Neuronal stem cell (in vitro differentiated cells): ENCODE measurements at regions not wholly inside any gene's neighbourhood (a gene's known extent, or its start where the extent isn't known, plus 50 kb on each side); places are given as distances from the start of the nearest gene placed in this dataset.

Source experiments
- DNase-seq: peaks from one replicate; pipeline ENCODE4 v3.0.0-alpha.2; 2013; ENCODE audit warnings: low spot score
- H2AFZ ChIP-seq: one replicate; pipeline ENCODE4 v1.6.1; 2013; ENCODE audit warnings: mild to moderate bottlenecking, low read length, inconsistent platforms
- H2AK5ac ChIP-seq: 2 replicates; pipeline ENCODE4 v1.6.1; 2013; ENCODE audit warnings: low read depth, mild to moderate bottlenecking, inconsistent platforms, low read length, moderate library complexity, mixed read lengths
- H2BK120ac ChIP-seq: 2 replicates; pipeline ENCODE4 v1.6.1; 2013; ENCODE audit warnings: low read depth, mild to moderate bottlenecking, inconsistent platforms, low read length, moderate library complexity, mixed read lengths
- H2BK12ac ChIP-seq: one replicate; pipeline ENCODE4 v1.6.1; 2013; ENCODE audit warnings: low read length, inconsistent platforms
- H2BK15ac ChIP-seq: 2 replicates; pipeline ENCODE4 v1.6.1; 2013; ENCODE audit warnings: mild to moderate bottlenecking, low read length, inconsistent platforms, mixed read lengths
- H2BK5ac ChIP-seq: one replicate; pipeline ENCODE4 v1.6.1; 2013; ENCODE audit warnings: inconsistent platforms, mild to moderate bottlenecking, low read length, moderate library complexity
- H3K14ac ChIP-seq: one replicate; pipeline ENCODE4 v1.6.1; 2013; ENCODE audit warnings: low read length, inconsistent platforms
- H3K18ac ChIP-seq: 2 replicates; pipeline ENCODE4 v1.6.1; 2013; ENCODE audit warnings: low read length, inconsistent platforms
- H3K23ac ChIP-seq: 2 replicates; pipeline ENCODE4 v1.6.1; 2013; ENCODE audit warnings: low read depth, mild to moderate bottlenecking, mixed read lengths, low read length, inconsistent platforms; ENCODE audit not compliant: poor library complexity
- H3K27ac ChIP-seq: replicated peaks from 3 replicates; pipeline ENCODE4 v1.5.1; 2013; ENCODE audit warnings: low read length, inconsistent platforms
- H3K27me3 ChIP-seq, 3 experiments: 2 replicates each; pipeline ENCODE4 v1.6.1; 2013; ENCODE audit warnings: low read length in 3 of 3, mild to moderate bottlenecking in 2 of 3, inconsistent platforms in 1 of 3, low read depth in 1 of 3, mixed read lengths in 1 of 3, moderate library complexity in 1 of 3; ENCODE audit not compliant: control insufficient read depth in 3 of 3, insufficient read depth in 3 of 3
- H3K36me3 ChIP-seq, 2 donors: replicated peaks in 1 of 2; 2 replicates each; pipeline ENCODE4 v1.6.1; 2013; ENCODE audit warnings: low read length in 2 of 2; ENCODE audit not compliant: control insufficient read depth in 2 of 2, insufficient read depth in 2 of 2
- H3K4ac ChIP-seq: 2 replicates; pipeline ENCODE4 v1.6.1; 2013; ENCODE audit warnings: inconsistent platforms, mild to moderate bottlenecking, low read length, moderate library complexity
- H3K4me1 ChIP-seq, 2 donors: 1 replicate in 1 of 2; 2 replicates in 1 of 2; pipeline ENCODE4 v1.6.1; 2013; ENCODE audit warnings: low read length in 2 of 2, low read depth in 1 of 2; ENCODE audit not compliant: control insufficient read depth in 2 of 2, insufficient read depth in 1 of 2
- H3K4me2 ChIP-seq: one replicate; pipeline ENCODE4 v1.6.1; 2013; ENCODE audit warnings: mild to moderate bottlenecking, low read length, inconsistent platforms; ENCODE audit not compliant: insufficient read depth, poor library complexity, severe bottlenecking
- H3K4me3 ChIP-seq, 2 donors: 2 replicates each; pipeline ENCODE4 v1.5.1; 2013; ENCODE audit warnings: low read length in 2 of 2, mild to moderate bottlenecking in 2 of 2, inconsistent platforms in 1 of 2, moderate library complexity in 1 of 2
- H3K79me1 ChIP-seq: one replicate; pipeline ENCODE4 v1.6.1; 2013; ENCODE audit warnings: low read depth, mild to moderate bottlenecking, inconsistent platforms, low read length, moderate library complexity
- H3K9ac ChIP-seq: one replicate; pipeline ENCODE4 v1.6.1; 2013; ENCODE audit warnings: mild to moderate bottlenecking, low read depth, low read length, inconsistent platforms; ENCODE audit not compliant: poor library complexity
- H3K9me3 ChIP-seq, 2 donors: replicated peaks in 1 of 2; 2 replicates each; pipeline versions ENCODE3 to v1.6.1; 2013; ENCODE audit warnings: low read length in 2 of 2, mild to moderate bottlenecking in 2 of 2, inconsistent platforms in 1 of 2, low read depth in 1 of 2, mixed read lengths in 1 of 2, moderate library complexity in 1 of 2; ENCODE audit not compliant: control insufficient read depth in 2 of 2, insufficient read depth in 1 of 2
- H4K8ac ChIP-seq: one replicate; pipeline ENCODE4 v1.6.1; 2013; ENCODE audit warnings: low read depth, mild to moderate bottlenecking, inconsistent platforms, low read length, moderate library complexity
- H4K91ac ChIP-seq: one replicate; pipeline ENCODE4 v1.6.1; 2013; ENCODE audit warnings: low read length, low read depth, mild to moderate bottlenecking, inconsistent platforms; ENCODE audit not compliant: poor library complexity
- WGBS, 2 donors: extraction: QIAGEN DNeasy Blood & Tissue Kit; methylation state at CpG; one replicate each; pipeline ENCODE4 v1.1.7; 2013; ENCODE audit warnings: missing lambda C conversion rate in 2 of 2, mixed read lengths in 1 of 2; ENCODE audit not compliant: insufficient read length in 2 of 2, insufficient replicate concordance in 1 of 2; ENCODE audit errors: extremely low coverage in 2 of 2; 5-methylcytosine and 5-hydroxymethylcytosine counted together

- Histone ChIP-seq H3K27ac (no peak overlapping the region), H2BK5ac (no peak overlapping the region), H2BK12ac (no peak overlapping the region), H4K8ac (no peak overlapping the region), H2BK120ac (no peak overlapping the region), H3K79me1 (no peaks in the 10 kb centered on the region), H3K23ac (no peak overlapping the region), H3K9ac (no peak overlapping the region), H3K9me3 (no peaks in the 10 kb centered on the region), H3K27me3 (no peaks in the 10 kb centered on the region), H3K4me1 (no peaks in the 10 kb centered on the region), H3K4ac (no peak overlapping the region), H3K4me3 (no peak overlapping the region), H4K91ac (no peak overlapping the region), H2AK5ac (no peak overlapping the region), H3K36me3 (no peaks in the 10 kb centered on the region), H2AFZ (no peak overlapping the region), H2BK15ac (no peak overlapping the region), H3K4me2 (no peak overlapping the region), H3K18ac (no peak overlapping the region), H3K14ac (no peak overlapping the region)
- DNase-seq, result no peak
- no CpG with 5 or more reads among the region's 2 CpGs for WGBS, 2 donors
These were observed 227.5 kb upstream of the FAM83B start for GRCh38 chr6:54619102-54619501.

GRCh38 chr6:54621285-54621684 is 225.3 kb upstream of the FAM83B start:
- Histone ChIP-seq H3K4me2 (no peak overlapping the region), H2BK15ac (no peak overlapping the region), H3K4ac (no peak overlapping the region), H2BK120ac (no peak overlapping the region), H2AK5ac (no peak overlapping the region), H3K4me3 (no peak overlapping the region), H3K18ac (no peak overlapping the region), H2BK5ac (no peak overlapping the region), H3K9me3 (no peaks in the 10 kb centered on the region), H3K14ac (no peak overlapping the region), H4K91ac (no peak overlapping the region), H3K9ac (no peak overlapping the region), H4K8ac (no peak overlapping the region), H3K23ac (no peak overlapping the region), H2BK12ac (no peak overlapping the region), H3K36me3 (no peaks in the 10 kb centered on the region), H3K79me1 (no peaks in the 10 kb centered on the region), H3K27ac (no peak overlapping the region), H2AFZ (no peak overlapping the region), H3K27me3 (no peaks in the 10 kb centered on the region), H3K4me1 (no peaks in the 10 kb centered on the region)
- DNase-seq, result no peak

- WGBS, 2 donors, result no CpG with 5 or more reads among the region's 1 CpG
- no peak overlapping the region for H2BK12ac ChIP-seq
- no peak overlapping the region for H3K4me3 ChIP-seq
- no peak overlapping the region for H2BK15ac ChIP-seq
- no peak overlapping the region for H4K91ac ChIP-seq
- no peak overlapping the region for H2BK5ac ChIP-seq
- no peak overlapping the region for H3K14ac ChIP-seq
- no peaks in the 10 kb centered on the region for H3K27me3 ChIP-seq
- no peaks in the 10 kb centered on the region for H3K79me1 ChIP-seq
- H3K4ac ChIP-seq, result no peak overlapping the region
- no peak overlapping the region for H4K8ac ChIP-seq
- H3K4me2 ChIP-seq, result no peak overlapping the region
- no peak overlapping the region for H3K27ac ChIP-seq
- H2BK120ac ChIP-seq, result no peak overlapping the region
- H2AFZ ChIP-seq, result no peak overlapping the region
- no peak overlapping the region for H3K9ac ChIP-seq
- no peak overlapping the region for H3K23ac ChIP-seq
- H3K9me3 ChIP-seq, result no peaks in the 10 kb centered on the region
- no peak for DNase-seq
- no peak overlapping the region for H2AK5ac ChIP-seq
- no peaks in the 10 kb centered on the region for H3K4me1 ChIP-seq
- H3K18ac ChIP-seq, result no peak overlapping the region
- H3K36me3 ChIP-seq, result no peaks in the 10 kb centered on the region
These were observed 222.4 kb upstream of the FAM83B start for GRCh38 chr6:54624216-54624615.

- Histone ChIP-seq H4K91ac (no peak overlapping the region), H3K27me3 (no peaks in the 10 kb centered on the region), H3K27ac (no peak overlapping the region), H3K4me2 (no peak overlapping the region), H2AFZ (no peak overlapping the region), H3K4ac (no peak overlapping the region), H3K36me3 (no peaks in the 10 kb centered on the region), H3K79me1 (no peaks in the 10 kb centered on the region), H3K23ac (no peak overlapping the region), H3K4me3 (no peak overlapping the region), H2BK12ac (no peak overlapping the region), H2BK120ac (no peak overlapping the region), H2BK5ac (no peak overlapping the region), H2BK15ac (no peak overlapping the region), H3K9ac (no peak overlapping the region), H2AK5ac (no peak overlapping the region), H3K18ac (no peak overlapping the region), H3K9me3 (no peaks in the 10 kb centered on the region), H4K8ac (no peak overlapping the region), H3K4me1 (no peaks in the 10 kb centered on the region), H3K14ac (no peak overlapping the region)
- WGBS, 2 donors, result no CpG with 5 or more reads among the region's 5 CpGs
- no peak for DNase-seq
These were observed 221.8 kb upstream of the FAM83B start for GRCh38 chr6:54624779-54625178.
